Inflammatory macrophage (primary cell): ENCODE measurements at regions not wholly inside any gene's neighbourhood (a gene's known extent, or its start where the extent isn't known, plus 50 kb on each side); places are given as distances from the start of the nearest gene placed in this dataset.

Experiments
- DNase-seq, 2 donors: peaks; one replicate each; pipeline ENCODE4 v3.0.0-alpha.2; 2020 to 2022

DNA sequence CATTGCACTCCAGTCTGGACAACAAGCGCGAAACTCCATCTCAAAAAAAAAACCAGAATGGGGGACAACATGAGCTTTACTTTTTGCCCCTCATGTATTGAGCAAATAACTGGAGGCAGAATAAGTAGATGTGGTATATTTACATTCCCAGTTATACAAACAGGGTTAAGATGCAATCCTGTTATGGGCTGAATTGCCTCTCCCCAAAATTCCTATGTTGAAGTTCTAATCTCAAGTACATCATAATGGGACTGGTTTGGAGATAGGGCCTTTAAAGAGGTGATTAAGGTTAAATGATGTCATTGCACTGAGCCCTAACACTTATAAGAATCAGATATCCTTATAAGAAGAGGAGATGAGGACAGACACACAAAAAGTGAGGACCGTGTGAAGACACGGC is 319.8 kb upstream of the KLHL29 start:
- no peak for DNase-seq

DNA sequence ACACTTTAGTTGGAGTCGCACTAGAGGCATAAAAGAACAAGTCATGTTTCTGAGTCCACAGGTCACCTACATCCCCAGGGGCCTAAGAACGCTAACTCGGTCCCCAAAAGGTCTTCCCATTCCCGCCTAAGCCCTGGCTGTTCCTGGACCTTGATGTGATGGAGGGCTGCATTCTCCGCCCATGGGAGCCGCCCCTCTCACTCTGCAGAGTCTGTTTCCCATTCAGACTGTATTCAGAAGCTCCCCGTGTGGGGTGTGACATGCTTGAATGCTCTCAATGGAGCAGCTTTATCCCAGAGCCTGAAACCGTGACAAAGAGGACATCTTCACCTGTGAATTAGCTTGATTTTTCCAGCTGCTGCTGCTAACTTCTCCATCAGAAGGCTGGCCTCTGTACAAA is 319.0 kb upstream of the KLHL29 start:
- no peak for DNase-seq

DNA sequence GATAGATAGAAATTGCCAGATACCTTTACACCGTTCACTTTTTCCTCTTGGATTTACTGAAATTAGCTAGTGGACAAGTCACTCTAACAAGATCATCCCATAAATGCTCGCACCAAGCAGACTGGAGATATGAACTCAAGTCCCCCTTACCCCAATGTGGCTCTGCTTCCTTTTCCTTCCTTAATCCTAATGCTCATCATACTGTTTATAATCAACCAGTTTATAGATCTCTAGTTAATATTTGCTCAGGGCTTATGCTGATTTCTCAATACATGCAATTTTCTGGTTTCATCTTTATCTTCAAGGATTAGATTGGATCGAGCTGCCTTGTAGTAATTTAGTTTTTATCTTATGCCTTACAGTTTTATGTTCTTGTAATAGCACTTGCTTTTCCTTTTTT is 318.3 kb upstream of the KLHL29 start:
- no peak for DNase-seq

DNA sequence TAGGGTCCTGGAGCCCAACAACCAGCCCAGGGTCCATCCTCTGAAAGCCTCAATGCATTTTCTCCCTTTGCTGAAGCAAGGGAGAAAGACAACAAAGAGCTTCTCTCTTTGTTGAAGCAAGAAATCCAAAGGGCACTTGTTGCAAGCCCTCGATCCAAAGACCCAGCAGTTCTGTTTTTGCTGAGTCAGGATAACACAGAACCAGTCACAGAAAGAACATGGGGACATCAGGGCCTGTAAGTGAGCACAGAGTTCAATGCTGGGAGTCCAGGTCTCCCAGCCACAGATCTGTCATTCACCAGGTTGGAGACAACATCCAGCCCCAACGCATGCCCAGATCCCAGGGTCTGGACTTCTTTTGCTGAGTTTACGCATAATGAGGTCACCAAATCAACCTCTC is 315.8 kb upstream of the KLHL29 start:
- DNase-seq, result no peak

DNA sequence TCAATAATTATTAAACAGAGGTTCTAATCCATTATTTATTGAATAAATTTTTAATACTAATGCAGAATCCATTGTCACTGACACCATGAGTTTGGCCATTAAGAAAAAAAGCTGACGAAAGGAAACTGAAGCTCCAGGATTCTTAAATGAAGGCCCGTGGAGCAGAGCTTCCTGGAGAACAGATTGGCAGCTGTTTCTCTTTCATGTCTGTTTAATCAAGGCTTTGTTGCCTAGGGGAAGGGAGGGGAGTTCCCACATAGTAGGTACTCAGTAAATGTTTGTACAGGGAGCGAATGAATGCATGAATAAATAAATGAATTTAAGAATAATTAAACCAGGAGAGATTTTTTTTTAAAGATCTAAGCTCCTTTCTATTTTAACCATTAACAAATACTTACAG is 315.1 kb upstream of the KLHL29 start:
- no peak for DNase-seq

DNA sequence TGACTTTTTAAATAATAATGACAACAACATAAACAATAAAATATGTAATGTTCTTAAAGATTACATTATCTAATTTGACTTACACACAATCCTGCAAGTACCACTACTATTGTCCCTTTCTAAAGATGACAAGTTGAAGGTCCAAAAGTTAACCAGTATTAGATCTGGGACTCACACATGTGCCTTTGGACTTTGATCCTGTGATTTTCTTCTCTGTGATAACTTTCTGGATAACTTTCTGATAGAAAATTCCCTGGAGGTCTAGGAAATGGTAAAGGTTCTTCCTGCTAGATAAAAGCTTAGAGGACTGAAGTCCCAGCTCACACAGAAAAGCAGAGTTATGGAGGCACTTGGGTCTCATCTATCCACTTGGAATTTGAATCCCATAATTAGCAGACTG is 311.9 kb upstream of the KLHL29 start:
- DNase-seq, result no peak

DNA sequence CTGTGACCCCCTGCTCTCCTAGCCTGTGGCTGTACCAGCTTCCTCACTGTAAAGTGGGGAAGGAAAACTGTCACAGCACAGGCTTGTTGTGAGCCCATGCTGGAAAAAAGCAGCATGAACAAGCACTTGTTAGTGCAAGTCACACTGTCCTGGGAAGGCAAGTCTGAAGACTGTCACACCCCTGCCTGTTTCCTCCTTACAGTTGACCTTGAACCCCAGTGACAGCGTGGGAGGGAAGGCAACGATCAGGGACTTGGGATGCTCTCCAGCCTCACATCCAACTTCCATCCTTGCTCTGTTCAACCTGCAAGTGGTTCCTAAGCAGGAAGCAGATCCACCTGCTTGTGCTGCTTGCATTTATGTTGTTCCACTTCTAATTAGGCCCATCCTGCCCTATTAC is 311.3 kb upstream of the KLHL29 start:
- no peak for DNase-seq

DNA sequence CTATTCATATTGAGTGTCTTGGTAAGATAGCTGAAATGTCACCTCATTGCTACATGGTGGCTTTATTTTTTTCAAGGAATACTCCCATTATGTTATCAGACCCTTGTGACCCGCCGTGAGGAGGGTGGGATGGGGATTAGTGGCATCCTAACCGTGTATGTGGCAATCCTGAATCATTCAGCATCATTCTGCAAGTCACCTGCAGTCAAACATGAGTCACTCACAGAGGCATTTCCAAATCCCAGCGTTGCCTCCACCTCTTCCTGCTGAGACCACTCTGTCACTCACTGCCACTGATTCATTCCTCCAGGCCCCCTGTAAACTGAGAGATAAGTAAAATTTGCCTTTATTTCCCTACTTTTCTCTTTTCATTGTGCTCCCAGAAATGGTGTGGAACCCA is 307.4 kb upstream of the KLHL29 start:
- no peak for DNase-seq

DNA sequence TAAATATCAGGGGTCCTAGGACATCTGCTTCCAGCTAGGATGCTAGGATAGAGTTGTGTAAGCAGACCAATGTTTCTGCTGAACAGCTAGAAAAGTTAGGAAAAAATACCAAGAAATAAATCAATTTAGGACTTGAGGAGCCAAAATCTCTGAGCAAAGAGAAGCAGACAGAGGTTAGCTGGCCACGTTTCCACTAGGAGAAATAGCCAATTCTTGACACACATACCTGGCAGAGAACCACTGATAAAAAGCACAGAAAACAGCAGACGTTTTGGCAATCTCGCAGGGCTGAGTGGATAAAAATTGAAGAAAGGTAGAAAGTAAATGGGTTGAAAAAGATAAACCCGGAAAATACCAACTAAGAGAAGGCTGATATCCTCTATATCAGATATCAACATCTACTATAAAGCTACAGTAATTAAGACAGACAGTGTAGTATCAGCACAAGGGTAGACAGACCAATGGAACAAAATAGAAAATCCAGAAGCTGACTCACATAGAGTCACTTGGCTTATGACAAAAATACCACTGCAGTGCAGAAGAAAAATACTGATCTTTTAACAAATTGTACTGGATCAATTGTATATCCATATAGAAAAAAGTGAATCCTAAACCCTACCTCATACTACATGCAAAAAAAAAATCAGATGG is 306.1 kb upstream of the KLHL29 start:
- DNase-seq, result no peak

DNA sequence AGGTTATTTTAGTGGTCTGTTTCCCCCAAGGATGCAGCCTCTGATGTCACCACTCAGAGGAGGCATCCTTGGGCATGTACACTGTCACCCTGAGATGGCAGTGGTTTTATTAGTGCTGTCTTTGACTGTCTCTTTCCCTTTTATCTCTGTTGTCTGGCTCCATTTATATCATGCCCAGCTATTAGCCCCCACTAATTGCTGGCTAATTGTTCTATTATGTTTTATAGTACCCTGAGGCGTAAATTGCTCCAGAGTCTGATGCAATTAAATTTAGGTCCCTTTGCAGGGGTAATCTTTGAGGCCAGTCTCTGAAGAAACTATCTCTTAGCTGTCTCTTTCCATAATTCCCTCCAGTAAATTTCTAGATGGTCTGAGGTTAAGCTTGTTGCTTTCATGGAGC is 301.0 kb upstream of the KLHL29 start:
- DNase-seq, result no peak

DNA sequence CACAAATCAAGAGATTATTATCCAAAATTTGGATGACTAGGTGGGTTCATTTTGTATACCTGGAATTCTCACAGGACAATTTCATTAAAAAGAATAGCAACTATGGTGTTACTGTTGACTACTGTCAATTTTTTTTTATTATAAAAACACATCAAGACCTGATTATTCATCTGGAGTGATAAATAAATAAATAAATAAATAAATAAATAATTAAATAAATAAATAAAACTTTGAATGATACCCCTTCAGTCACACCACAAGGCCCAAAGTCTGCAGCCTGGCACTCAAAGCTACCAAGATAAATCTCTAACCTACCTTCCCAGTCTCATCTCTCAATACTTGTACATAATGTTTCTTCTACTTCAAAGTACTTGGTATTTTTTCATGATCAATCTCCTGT is 294.0 kb upstream of the KLHL29 start:
- no peak for DNase-seq

DNA sequence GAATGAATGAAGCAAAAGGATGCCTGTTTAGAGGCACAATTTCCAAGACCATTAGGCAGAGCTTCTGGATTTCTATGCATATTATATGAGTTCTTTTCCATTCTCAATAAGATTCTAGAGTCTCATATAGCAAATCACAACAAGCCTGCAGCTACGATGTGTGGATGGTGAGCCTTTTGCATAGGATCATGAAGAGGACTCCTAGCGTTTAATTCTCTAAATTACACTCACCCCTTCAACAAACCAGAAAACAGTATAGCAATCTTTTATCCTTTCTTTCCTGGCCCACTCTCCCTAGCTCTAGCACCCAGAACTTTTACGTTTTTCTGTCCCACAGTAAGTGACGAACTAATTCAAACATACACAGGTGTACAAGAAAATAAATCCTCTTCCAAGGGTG is 293.1 kb upstream of the KLHL29 start:
- no peak for DNase-seq

DNA sequence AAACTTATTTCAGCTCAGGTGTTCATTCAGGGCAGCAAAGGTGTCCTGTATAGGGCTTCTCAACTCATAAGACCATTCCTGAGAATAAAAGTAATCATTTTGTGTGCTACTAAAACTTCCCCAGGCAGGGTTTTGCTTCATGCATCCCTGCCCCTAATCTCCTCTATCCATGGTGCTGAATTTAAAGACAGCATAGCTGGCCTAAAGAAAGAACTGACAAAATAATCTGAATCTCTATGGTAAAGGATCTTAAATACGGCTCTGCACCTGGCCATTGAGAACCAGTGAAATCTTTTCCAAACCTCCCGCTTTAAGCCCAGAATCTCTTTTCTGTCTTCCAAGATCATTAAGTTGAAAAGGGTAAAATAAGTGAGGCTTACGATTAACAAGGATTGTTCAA is 292.1 kb upstream of the KLHL29 start:
- no peak for DNase-seq

DNA sequence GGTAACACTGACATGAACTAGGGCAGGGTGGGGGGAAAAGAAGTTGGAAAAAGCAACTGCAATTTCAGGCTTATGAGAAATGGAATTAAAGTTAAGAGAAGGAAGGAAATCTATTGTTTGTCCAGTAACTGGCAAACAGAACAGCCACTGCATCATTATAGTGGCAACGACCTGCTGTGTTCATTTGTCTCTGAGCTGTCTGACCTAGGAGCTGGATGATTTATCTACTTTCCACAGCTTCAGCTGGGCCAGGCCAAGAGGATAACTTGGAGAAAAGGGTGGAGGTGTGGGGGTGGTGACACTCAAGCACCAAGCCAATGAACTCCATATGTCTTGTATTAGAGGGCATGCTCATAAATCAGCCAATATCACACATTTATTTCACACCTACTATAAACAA is 291.5 kb upstream of the KLHL29 start:
- no peak for DNase-seq

DNA sequence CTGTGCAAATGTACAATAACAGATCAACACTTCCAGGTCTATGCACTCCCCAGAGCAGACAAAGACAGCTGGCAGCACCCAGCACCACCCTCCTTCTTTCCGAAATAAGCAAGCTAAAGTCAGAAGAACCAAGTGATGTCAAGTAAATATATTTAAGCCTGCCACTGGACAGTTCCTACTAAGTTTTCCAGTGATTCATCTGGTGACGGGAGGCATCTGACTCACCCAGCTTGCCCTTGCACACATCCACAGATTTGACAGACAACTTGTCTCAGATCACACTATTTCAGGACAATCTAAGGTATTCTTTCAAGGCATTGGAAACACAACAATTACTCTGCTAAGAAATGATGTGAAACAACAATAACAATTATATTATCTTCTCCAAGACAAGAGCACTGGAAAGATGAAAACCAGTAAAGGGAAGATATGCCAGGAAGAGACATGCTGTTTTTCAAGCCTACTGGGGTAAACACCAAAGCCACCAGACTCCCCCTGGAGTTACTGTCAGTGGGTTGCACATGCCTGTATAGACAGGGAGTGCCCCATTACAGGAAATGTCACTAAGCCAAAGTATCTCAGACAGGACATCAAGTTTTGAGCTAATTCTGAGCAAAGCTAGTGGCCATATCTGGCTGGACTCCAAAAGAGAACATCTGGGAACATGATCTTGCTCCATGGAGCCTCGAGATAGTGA is 287.9 kb upstream of the KLHL29 start:
- DNase-seq, result no peak

DNA sequence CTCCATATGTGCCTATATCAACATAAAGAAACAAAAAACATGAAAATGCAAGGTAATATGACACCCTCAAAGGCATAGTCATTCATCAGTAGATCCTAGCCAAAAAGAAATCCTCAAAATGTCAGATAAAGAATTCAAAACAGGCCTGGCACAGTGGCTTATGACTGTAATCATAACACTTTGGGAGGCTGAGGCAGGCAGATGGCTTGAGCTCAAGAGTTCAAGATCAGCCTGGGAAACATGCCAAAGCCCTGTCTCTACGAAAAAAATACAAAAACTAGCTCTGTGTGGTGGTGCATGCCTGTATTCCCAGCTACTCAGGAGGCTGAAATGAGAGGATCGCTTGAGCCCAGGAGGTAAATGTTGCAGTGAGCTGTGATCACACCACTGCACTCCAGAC is 284.6 kb upstream of the KLHL29 start:
- no peak for DNase-seq

DNA sequence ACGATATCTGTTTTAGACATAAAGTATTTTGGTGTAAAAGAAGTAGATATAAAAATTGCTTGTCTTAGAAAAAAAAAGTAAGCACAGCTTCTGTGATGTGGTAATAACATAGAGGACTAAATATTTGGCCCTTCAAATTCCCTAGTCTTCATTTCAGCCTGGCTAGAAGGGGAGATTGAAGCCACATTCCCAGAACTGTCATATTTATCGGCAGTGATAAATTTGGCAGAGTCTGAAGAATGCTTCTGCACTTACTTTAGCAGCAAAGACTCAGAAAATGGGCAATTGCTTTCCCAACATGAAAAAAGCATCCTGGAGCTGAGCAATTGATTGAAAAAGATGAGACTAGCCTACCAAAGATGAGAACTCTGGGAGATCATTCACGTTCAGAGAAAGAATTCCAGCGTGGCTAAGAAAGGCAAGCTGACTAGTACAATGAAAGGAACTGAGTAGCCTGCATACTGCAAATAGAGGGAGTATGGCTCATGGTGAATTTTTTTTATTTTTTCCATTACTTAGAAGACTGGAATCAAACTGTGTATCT is 278.7 kb upstream of the KLHL29 start:
- no peak for DNase-seq

DNA sequence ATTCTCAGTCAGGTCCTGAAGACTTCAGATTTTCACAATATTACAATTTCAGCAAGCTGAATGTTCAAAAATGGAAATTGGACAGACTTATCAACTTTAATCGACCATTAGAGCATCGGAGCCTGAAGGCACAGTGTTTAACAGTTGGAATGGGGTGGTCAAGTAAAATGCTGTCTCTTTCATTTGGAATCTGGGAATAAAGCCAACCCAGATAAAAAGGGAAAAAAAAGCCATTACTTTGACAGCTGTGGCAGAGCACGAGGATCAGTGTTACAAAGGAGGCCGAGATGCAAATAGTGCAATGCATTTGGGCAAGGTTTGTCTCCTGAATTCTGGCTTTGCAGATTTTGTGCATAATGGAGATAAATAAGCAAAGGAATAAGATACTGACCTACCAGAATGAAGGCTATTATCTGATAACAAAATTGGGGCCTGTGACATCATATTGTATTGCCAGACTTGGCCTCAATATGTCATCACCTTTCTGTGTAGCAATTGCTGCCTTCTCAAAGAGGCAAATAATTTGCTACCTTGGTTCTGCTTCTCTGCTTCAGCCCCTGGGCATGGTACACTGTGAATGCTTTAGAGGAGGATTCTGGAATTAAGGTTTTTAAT is 277.5 kb upstream of the KLHL29 start:
- no peak for DNase-seq

DNA sequence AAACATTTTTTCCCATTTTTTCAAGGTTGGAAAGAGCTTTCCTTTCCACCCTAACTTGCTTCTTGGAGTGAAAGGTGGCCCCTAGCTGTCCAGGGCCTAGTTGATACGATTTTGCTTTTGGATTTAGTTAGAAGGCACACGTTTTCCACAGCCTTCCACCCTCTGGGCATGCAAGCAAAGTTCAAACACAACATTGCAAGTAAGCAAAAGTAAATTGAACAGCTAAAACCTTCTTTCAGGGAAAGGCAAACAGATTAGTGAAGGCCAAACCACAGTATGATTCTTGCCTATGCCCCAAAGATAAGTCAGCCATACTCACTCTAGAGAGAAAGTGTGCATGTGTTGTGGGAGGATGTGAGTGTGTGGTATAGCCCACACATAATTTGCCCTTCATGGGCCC is 273.7 kb upstream of the KLHL29 start:
- DNase-seq, result no peak

DNA sequence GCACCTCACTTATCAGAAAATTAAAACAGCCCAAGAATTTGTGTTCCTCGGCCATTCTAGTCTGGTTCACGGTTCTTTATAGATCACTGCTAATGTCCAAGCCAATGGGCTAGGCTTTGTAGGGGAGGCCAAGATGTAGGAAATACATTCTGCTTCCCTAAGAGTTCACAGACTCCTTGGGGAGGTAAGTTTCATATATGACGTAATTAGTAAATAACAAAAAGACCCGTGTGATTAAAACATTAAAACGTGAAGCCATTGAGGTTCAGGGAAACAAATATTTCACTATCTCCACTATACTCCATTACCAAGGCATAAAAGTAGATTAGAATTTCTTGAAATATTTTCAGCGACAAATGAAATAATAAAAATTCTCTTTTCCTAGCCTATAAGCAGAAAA is 272.5 kb upstream of the KLHL29 start:
- no peak for DNase-seq

DNA sequence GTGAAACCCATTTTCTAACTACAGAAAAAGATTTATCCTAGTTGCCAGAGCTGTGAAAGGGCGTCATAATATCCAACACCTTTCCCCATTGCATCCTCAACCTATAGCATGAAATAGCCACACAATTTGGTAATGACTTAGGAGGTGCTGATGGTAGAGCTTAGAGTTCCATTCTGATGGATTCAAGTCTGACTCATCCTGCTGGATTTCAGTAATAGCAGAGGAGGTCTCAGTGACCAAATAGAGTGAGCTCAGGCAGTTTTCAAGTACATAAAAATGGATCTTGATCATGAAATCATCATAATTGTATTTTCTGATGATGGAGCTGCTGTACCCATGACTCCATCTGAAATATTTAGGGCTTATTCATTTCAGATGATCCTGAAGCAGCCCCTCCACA is 270.7 kb upstream of the KLHL29 start:
- no peak for DNase-seq

DNA sequence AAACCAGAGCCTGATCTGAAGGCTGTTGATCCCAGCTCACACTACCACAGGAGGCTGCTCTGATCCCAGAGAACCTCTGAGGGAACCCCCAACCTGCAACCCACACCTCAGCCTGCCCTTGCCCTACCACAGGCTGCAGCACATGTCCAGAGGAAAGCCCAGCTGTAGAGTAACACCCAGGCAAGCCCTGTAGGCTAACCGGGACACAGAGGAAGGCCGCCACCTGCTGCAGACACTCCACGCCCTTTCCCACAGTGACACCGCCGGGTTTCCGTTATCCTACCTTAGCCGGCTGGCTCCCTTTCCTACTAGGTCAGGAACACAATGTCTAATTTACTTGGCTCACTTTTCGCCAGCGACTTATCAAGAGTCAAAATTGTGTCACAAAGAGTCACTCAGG is 266.7 kb upstream of the KLHL29 start:
- no peak for DNase-seq

DNA sequence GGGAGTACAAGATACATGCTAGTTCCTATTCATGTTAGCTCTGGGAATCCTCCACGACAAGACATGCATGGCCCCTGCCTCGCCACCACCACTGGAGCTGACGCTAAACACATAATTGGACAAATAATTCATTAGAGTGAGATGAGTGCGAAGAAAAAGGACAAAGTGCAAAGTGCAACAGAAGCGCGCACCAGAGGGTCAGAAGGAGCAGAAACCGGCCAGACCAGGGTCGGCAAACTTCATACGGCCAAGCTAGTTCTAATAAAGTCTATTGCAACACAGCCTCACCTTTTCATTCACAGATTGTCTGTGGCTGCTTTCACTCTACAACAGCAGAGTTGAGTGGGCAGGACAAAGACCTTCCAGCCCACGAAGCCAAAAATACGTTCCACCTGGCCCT is 266.1 kb upstream of the KLHL29 start:
- DNase-seq, result no peak

DNA sequence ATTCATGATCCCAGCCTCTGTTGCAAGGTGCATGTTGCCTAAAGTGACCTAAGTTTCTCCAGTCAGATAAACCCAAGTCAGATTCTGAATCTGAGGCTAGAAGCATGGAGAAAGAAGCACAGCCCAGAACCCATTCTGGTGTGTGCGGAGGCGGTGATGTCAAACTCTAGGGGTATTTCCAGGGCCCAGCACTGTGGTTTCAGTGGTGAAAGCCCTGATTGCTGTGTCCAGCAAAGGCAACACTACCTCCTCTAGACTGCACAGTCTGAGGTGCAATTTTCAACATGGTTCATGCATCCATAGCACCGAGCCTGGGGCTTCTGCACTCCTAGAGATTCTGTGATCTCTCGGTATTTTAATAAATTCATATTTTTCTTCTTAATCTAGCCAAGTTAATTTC is 264.8 kb upstream of the KLHL29 start:
- DNase-seq, result no peak
